Duodenal mucosa (tissue), 2 donors: ENCODE measurements at regions not wholly inside any gene's neighbourhood (a gene's known extent, or its start where the extent isn't known, plus 50 kb on each side); places are given as distances from the start of the nearest gene placed in this dataset.

Experiments
- H3K27ac ChIP-seq: one replicate; pipeline ENCODE4 v1.7.0; 2013; ENCODE audit warnings: low read depth, low read length
- H3K27me3 ChIP-seq, 2 donors: one replicate each; pipeline ENCODE4 v1.7.0; 2013; ENCODE audit warnings: low read length in 2 of 2, control low read depth in 1 of 2; ENCODE audit not compliant: insufficient read depth in 2 of 2, control insufficient read depth in 1 of 2
- H3K36me3 ChIP-seq, 2 donors: one replicate each; pipeline ENCODE4 v1.7.0; 2013; ENCODE audit warnings: low read length in 2 of 2, control low read depth in 1 of 2; ENCODE audit not compliant: insufficient read depth in 2 of 2, control insufficient read depth in 1 of 2
- H3K4me1 ChIP-seq, 2 donors: one replicate each; pipeline ENCODE4 v1.7.0; 2013; ENCODE audit warnings: low read length in 2 of 2, control low read depth in 1 of 2; ENCODE audit not compliant: insufficient read depth in 2 of 2, control insufficient read depth in 1 of 2
- H3K4me3 ChIP-seq, 2 donors: one replicate each; pipeline ENCODE4 v1.7.0; 2013; ENCODE audit warnings: low read length in 2 of 2, low read depth in 1 of 2
- H3K9ac ChIP-seq, 2 donors: one replicate each; pipeline ENCODE4 v1.7.0; 2013; ENCODE audit warnings: low read length in 2 of 2, low read depth in 1 of 2
- H3K9me3 ChIP-seq, 2 donors: one replicate each; pipeline ENCODE4 v1.7.0; 2013; ENCODE audit warnings: low read length in 2 of 2, control low read depth in 1 of 2; ENCODE audit not compliant: control insufficient read depth in 1 of 2

DNA sequence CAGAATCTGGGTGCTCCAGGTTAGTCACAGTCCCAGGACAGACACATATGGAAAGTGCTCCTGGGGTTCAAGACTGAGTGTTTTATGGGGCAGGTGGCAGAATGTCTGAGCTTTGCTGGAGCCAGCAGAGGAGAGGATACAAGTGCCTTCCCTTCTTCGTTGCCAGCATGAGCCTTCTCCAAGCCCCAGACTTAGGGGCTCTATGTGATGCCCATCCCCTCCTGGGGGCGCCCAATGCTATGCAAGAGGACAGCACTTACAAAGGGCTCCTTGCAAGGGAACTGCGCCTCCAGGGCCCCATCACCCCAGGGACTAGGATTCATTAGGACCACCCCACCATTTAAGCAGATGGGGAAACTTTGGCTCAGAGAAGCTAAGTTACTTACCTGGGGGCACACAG lies 581.9 kb downstream of the BUD13 start:
- no peaks in the 10 kb centered on the region for H3K36me3 ChIP-seq
- H3K27me3 ChIP-seq, result no peaks in the 10 kb centered on the region

DNA sequence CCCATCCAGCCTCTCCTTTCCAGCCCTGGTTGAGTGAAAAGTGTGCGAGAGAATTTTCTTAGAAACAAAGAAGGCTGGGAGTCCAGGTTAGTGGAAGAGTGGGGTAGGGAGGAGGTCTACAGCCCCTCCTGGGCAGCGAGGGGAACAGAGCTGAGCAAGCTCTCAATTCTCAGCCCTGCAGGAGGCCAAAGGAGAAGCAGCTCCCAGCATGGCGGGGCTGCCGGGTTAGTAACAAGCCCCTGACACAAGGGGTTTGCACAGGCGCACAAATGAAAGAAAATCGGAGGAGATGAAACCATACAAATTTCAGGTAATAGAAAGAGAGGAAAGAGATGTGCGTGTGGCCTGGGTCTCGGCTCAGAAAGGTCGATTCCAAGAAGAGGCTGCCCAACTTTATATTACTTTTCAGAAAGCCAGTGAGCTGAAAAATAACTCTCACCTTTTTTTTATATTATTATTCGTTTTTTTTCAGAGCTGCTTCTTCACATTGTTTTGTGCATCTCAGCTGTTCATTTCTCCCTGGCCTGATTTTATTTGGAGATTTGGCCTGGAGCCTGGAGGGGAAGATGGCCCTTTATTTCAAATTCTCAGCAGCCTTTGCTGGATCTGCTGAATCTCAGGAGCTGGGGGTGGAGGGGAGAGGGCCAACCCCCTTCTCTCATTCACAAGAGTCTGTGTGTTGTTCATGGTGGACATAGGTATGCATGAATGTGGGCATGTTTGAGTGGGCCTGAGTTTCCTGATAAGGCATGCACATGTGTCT lies 583.2 kb downstream of the BUD13 start:
- H3K36me3 ChIP-seq, result no peaks in the 10 kb centered on the region
- no peaks in the 10 kb centered on the region for H3K9me3 ChIP-seq
- no peaks in the 10 kb centered on the region for H3K27me3 ChIP-seq
- no peak overlapping the region for H3K27ac ChIP-seq
- peaks cover 6 to 9% of the 10 kb centered on the region in 2 donors for H3K4me1 ChIP-seq
- H3K9ac ChIP-seq, result no peak overlapping the region
- no peak overlapping the region for H3K4me3 ChIP-seq

More for the DNA sequence above, 581.9 kb downstream of the BUD13 start:
- Histone ChIP-seq H3K9me3 (no peaks in the 10 kb centered on the region), H3K4me3 (no peak overlapping the region), H3K27ac (no peak overlapping the region), H3K9ac (no peak overlapping the region), H3K4me1 (peaks cover 6 to 9% of the 10 kb centered on the region in 2 donors)

DNA sequence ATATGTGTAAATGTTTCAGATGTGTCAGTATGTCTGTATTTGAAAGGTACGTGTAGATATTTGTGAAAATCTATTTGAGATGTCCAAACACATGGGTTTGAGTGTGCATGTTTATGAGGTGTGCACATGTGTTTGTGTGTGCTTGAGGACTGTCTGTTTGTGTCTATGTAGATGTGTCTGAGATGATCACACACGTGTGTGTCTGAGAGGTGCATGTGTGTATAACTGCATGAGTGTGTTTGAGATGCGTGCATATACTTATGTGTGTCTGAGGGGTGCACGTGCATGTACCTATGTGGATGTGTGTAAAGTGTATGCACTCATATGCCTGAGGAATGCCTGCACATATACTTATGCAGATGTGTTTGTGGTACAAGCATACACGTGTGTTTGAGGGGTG lies 584.4 kb downstream of the BUD13 start:
- Histone ChIP-seq H3K9ac (no peak overlapping the region), H3K27me3 (no peaks in the 10 kb centered on the region), H3K27ac (no peak overlapping the region), H3K4me3 (no peak overlapping the region), H3K9me3 (no peaks in the 10 kb centered on the region), H3K4me1 (peaks cover 0 to 6% of the 10 kb centered on the region in 2 donors), H3K36me3 (no peaks in the 10 kb centered on the region)

DNA sequence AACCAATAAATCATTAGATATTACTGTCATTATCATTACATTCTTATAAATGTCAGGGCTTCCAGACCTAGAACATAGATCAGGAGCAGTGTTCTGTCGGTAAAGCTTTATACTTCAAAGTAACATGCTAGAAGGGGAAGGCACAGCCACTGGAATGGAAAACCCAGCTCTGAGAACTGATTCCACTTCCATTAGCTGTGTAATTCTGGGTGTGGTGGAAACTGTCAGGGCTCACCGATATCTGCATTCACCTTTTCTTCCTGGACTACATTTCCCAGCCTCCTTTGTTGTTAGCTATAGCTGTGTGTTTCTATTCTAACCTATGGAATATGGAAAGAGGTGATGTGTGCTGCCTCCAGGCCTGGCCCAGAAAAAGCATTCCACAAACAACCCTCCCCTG lies 585.8 kb downstream of the BUD13 start:
- H3K4me3 ChIP-seq, result no peak overlapping the region
- no peak overlapping the region for H3K27ac ChIP-seq
- H3K36me3 ChIP-seq, result no peaks in the 10 kb centered on the region
- no peaks in the 10 kb centered on the region for H3K4me1 ChIP-seq
- H3K27me3 ChIP-seq, result no peaks in the 10 kb centered on the region
- no peak overlapping the region for H3K9ac ChIP-seq
- no peaks in the 10 kb centered on the region for H3K9me3 ChIP-seq

- Histone ChIP-seq H3K4me3 (no peak overlapping the region), H3K36me3 (no peaks in the 10 kb centered on the region), H3K9me3 (no peaks in the 10 kb centered on the region), H3K4me1 (no peaks in the 10 kb centered on the region), H3K9ac (no peak overlapping the region), H3K27ac (no peak overlapping the region), H3K27me3 (no peaks in the 10 kb centered on the region)
These were observed 587.2 kb downstream of the BUD13 start for GRCh38 chr11:116185551-116185950.

DNA sequence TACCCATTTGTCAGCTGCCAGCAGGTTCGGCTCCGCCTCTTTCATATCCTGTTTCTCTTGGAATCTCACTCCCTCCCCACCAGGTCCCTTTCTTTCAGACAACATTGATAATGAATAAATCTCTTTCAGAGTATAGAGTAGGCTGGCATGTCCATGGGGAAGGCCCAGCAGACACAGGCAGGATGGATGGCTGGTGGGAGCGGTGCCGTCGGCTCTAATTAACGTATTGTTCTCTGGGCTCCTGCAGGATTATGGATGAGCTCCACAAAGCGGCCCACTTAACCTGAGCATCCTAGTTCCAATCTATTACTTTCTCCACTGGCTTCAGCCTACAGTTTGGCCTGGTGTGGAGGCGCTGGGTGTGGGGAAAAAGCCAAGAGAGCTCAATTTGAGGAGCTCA lies 588.0 kb downstream of the BUD13 start:
- no peak overlapping the region for H3K4me3 ChIP-seq
- H3K9ac ChIP-seq, result no peak overlapping the region
- no peaks in the 10 kb centered on the region for H3K36me3 ChIP-seq

DNA sequence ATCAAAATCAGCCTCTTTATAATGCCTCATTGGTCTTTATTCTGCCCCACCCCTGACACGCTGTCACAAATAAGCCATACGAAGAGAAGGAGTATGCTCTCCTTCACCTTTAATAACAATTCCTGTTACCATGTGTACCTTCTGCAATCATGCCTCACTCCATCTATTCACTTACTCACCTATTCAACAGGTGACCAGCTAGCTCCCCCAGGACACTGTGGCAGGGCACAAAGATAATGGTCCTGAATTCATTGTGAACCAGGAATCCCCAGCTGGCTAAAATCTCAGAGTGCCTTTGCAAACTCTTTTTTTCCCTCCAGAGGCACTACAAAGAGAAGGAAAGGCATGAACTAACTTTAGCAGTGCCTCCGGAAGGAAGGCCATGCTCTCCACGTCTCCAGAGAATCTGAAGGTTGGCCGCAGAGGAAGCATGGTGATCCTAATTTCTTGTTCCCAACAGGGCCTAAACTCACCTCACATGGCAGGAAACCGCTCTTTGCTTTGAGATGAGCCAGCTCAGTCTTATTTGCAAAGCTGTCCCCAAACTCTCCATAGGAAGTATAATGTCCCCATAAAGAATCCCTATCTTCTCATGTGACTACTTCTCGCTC lies 590.3 kb downstream of the BUD13 start:
- H3K4me3 ChIP-seq, result no peak overlapping the region
- H3K36me3 ChIP-seq, result no peaks in the 10 kb centered on the region
- no peaks in the 10 kb centered on the region for H3K27me3 ChIP-seq
- H3K9ac ChIP-seq, result no peak overlapping the region
- no peaks in the 10 kb centered on the region for H3K9me3 ChIP-seq
- H3K4me1 ChIP-seq, result no peaks in the 10 kb centered on the region
- H3K27ac ChIP-seq, result no peak overlapping the region

More for the DNA sequence above, 588.0 kb downstream of the BUD13 start:
- Histone ChIP-seq H3K9me3 (no peaks in the 10 kb centered on the region), H3K27me3 (no peaks in the 10 kb centered on the region), H3K4me1 (no peaks in the 10 kb centered on the region), H3K27ac (no peak overlapping the region)

GRCh38 chr11:116180806-116181600 lies 591.8 kb downstream of the BUD13 start:
- H3K9ac ChIP-seq, result no peak overlapping the region
- H3K27me3 ChIP-seq, result no peaks in the 10 kb centered on the region
- no peak overlapping the region for H3K4me3 ChIP-seq
- no peak overlapping the region for H3K27ac ChIP-seq
- no peaks in the 10 kb centered on the region for H3K36me3 ChIP-seq
- H3K4me1 ChIP-seq, result peaks cover 0 to 3% of the 10 kb centered on the region in 2 donors
- H3K9me3 ChIP-seq, result no peaks in the 10 kb centered on the region

DNA sequence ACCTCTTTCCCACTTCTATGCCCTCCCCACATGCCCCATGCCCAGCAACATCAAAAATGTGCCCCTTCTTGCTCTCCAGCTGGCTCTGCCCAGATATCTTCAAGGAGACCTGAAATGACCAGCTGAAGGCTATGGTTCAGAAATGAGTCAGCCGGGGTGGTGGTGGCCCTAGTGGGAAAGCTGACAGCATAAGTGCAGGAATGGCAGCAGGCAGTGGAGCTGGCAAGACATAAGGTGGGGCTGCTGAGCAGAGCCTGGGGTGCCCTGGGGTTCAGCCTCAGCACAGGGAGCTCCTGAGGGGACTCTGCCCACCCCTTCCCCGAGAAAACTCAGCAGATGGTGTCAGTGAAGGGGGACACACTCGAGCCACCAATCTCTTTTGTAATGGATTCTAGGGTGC lies 593.4 kb downstream of the BUD13 start:
- Histone ChIP-seq H3K9ac (no peak overlapping the region), H3K4me1 (peaks cover 0 to 3% of the 10 kb centered on the region in 2 donors), H3K27me3 (peaks cover 0 to 3% of the 10 kb centered on the region in 2 donors), H3K27ac (no peak overlapping the region), H3K4me3 (no peak overlapping the region), H3K36me3 (no peaks in the 10 kb centered on the region), H3K9me3 (no peaks in the 10 kb centered on the region)
